ENCODE measurements at regions not wholly inside any gene's neighbourhood (a gene's known extent, or its start where the extent isn't known, plus 50 kb on each side); places are given as distances from the start of the nearest gene placed in this dataset.
A peak's percentile ranks its signal among the peaks of the same experiment; 100 is the strongest.

GRCh38 chr10:78747401-78748234, 321.1 kb upstream of the ZMIZ1 start:
- no peak for DNase-seq
- 91% methylated on average over 14 of the region's 14 CpGs for WGBS (ENCODE audit: low lambda C conversion rate)
- no peak overlapping the region for H2AFZ ChIP-seq (ENCODE audit: low read depth)
- no peaks in the 10 kb centered on the region for H4K20me1 ChIP-seq (ENCODE audit: insufficient read depth)
- H3K9me2 ChIP-seq: no peaks in the 10 kb centered on the region
- no peaks in the 10 kb centered on the region for H3K79me2 ChIP-seq (ENCODE audit: insufficient read depth)
- POLR2A ChIA-PET: no interaction called here
- H3K4me1 ChIP-seq (ENCODE audit: control insufficient read depth in 1 of 2, insufficient read depth in 2 of 2, low read depth in 1 of 2, low read length in 1 of 2): peaks cover 0 to 55% of the 10 kb centered on the region in 2 experiments; a peak in 3 of 4 replicates
- H3K9ac ChIP-seq: no peak overlapping the region
- H3K4me3 ChIP-seq (ENCODE audit: low read depth in 2 of 2, low read length in 1 of 2): no peak overlapping the region
- peak overlapping the region in 1 of 2 experiments; percentile 99; a peak in 2 of 4 replicates for H3K27ac ChIP-seq (ENCODE audit: low read depth in 2 of 2, low read length in 1 of 2)
- no peaks in the 10 kb centered on the region for H3F3A ChIP-seq (replicated peaks; ENCODE audit: insufficient read depth)
- CTCF ChIA-PET: no interaction called here
- no peaks in the 10 kb centered on the region for H3K36me3 ChIP-seq (replicated peaks in 1 of 2; ENCODE audit: control insufficient read depth in 1 of 2, insufficient read depth in 2 of 2, low read length in 1 of 2)
- H3K27me3 ChIP-seq (ENCODE audit: insufficient read depth): no peaks in the 10 kb centered on the region
- no peaks in the 10 kb centered on the region for H3K9me3 ChIP-seq
- TF ChIP-seq YY1 (IDR thresholded peaks at IDR 0.05; ENCODE audit: low read depth) (no peak), FOXM1 (IDR thresholded peaks at IDR 0.05; ENCODE audit: low read depth) (no peak), REST (IDR thresholded peaks at IDR 0.05; ENCODE audit: low read depth, low read length) (no peak), RAD21 (IDR thresholded peaks at IDR 0.05; ENCODE audit: low read length) (no peak), USF1 (IDR thresholded peaks at IDR 0.05; ENCODE audit: borderline replicate concordance, low read depth) (no peak)
- TF ChIP-seq, protein P1, sequence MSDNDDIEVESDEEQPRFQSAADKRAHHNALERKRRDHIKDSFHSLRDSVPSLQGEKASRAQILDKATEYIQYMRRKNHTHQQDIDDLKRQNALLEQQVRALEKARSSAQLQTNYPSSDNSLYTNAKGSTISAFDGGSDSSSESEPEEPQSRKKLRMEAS (IDR thresholded peaks at IDR 0.05; ENCODE audit: low read depth): no peak
- no peak overlapping the region for H3K4me2 ChIP-seq

GRCh38 chr10:78748235-78748533, 320.6 kb upstream of the ZMIZ1 start:
- WGBS (ENCODE audit: low lambda C conversion rate): 81% methylated on average over 4 of the region's 4 CpGs
- ChIA-PET POLR2A (no interaction called here), CTCF (no interaction called here)
- no peaks in the 10 kb centered on the region for H3K79me2 ChIP-seq (ENCODE audit: insufficient read depth)
- DNase-seq: no peak
- peaks cover 0 to 51% of the 10 kb centered on the region in 2 experiments; a peak in 3 of 4 replicates for H3K4me1 ChIP-seq (ENCODE audit: control insufficient read depth in 1 of 2, insufficient read depth in 2 of 2, low read depth in 1 of 2, low read length in 1 of 2)
- no peak overlapping the region for H2AFZ ChIP-seq (ENCODE audit: low read depth)
- H3F3A ChIP-seq (replicated peaks; ENCODE audit: insufficient read depth): no peaks in the 10 kb centered on the region
- no peak overlapping the region for H3K9ac ChIP-seq
- H3K36me3 ChIP-seq (replicated peaks in 1 of 2; ENCODE audit: control insufficient read depth in 1 of 2, insufficient read depth in 2 of 2, low read length in 1 of 2): no peaks in the 10 kb centered on the region
- no peak overlapping the region for H3K4me3 ChIP-seq (ENCODE audit: low read depth in 2 of 2, low read length in 1 of 2)
- H4K20me1 ChIP-seq (ENCODE audit: insufficient read depth): no peaks in the 10 kb centered on the region
- no peaks in the 10 kb centered on the region for H3K9me3 ChIP-seq
- TF ChIP-seq CHD2 (IDR thresholded peaks at IDR 0.05; ENCODE audit: low read length, partially characterized antibody) (no peak), TEAD4 (IDR thresholded peaks at IDR 0.05; ENCODE audit: borderline replicate concordance, insufficient read depth) (no peak)
- TF ChIP-seq, protein P2, sequence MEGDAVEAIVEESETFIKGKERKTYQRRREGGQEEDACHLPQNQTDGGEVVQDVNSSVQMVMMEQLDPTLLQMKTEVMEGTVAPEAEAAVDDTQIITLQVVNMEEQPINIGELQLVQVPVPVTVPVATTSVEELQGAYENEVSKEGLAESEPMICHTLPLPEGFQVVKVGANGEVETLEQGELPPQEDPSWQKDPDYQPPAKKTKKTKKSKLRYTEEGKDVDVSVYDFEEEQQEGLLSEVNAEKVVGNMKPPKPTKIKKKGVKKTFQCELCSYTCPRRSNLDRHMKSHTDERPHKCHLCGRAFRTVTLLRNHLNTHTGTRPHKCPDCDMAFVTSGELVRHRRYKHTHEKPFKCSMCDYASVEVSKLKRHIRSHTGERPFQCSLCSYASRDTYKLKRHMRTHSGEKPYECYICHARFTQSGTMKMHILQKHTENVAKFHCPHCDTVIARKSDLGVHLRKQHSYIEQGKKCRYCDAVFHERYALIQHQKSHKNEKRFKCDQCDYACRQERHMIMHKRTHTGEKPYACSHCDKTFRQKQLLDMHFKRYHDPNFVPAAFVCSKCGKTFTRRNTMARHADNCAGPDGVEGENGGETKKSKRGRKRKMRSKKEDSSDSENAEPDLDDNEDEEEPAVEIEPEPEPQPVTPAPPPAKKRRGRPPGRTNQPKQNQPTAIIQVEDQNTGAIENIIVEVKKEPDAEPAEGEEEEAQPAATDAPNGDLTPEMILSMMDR (IDR thresholded peaks at IDR 0.05): no peak
- H3K27me3 ChIP-seq (ENCODE audit: insufficient read depth): no peaks in the 10 kb centered on the region
- H3K9me2 ChIP-seq: no peaks in the 10 kb centered on the region
- H3K27ac ChIP-seq (ENCODE audit: low read depth in 2 of 2, low read length in 1 of 2): no peak overlapping the region
- H3K4me2 ChIP-seq: no peak overlapping the region
